Neural cell (in vitro differentiated cells): ENCODE measurements at regions not wholly inside any gene's neighbourhood (a gene's known extent, or its start where the extent isn't known, plus 50 kb on each side); places are given as distances from the start of the nearest gene placed in this dataset.

Experiments
- H2AFZ ChIP-seq: fragments of 200-600, 300-800 bp; sonication (generic), shearing (Covaris generic); 2 replicates; pipeline ENCODE4 v1.6.0; 2014; ENCODE audit warnings: low read depth, mild to moderate bottlenecking, antibody characterized with exemption, low read length, moderate library complexity
- H3F3A ChIP-seq: fragments of 200-600 bp; shearing (Covaris generic); 2 replicates; pipeline ENCODE4 v1.6.1; 2016; ENCODE audit warnings: mild to moderate bottlenecking, moderate library complexity, mixed read lengths, antibody characterized with exemption, low read length; ENCODE audit not compliant: insufficient read depth, poor library complexity, severe bottlenecking
- H3K27ac ChIP-seq: fragments of 200-600, 300-800 bp; sonication (generic), shearing (Covaris generic); 2 replicates; pipeline ENCODE4 v1.5.1; 2014; ENCODE audit warnings: mild to moderate bottlenecking, low read length, moderate library complexity
- H3K27me3 ChIP-seq: fragments of 300-800, 200-600 bp; sonication (generic), shearing (Covaris generic); 2 replicates; pipeline ENCODE4 v1.6.0; 2014; ENCODE audit warnings: mild to moderate bottlenecking, low read depth, low read length, moderate library complexity; ENCODE audit not compliant: insufficient read depth
- H3K36me3 ChIP-seq: fragments of 300-800, 200-600 bp; sonication (generic), shearing (Covaris generic); 2 replicates; pipeline ENCODE4 v1.5.1; 2014; ENCODE audit warnings: mild to moderate bottlenecking, antibody characterized with exemption, low read length, moderate library complexity; ENCODE audit not compliant: insufficient read depth
- H3K4me2 ChIP-seq: fragments of 300-800, 200-600 bp; sonication (generic), shearing (Covaris generic); 2 replicates; pipeline ENCODE4 v1.6.0; 2014; ENCODE audit warnings: mild to moderate bottlenecking, low read length
- H3K4me3 ChIP-seq: fragments of 300-800, 200-600 bp; sonication (generic), shearing (Covaris generic); 2 replicates; pipeline ENCODE4 v1.5.1; 2014; ENCODE audit warnings: mild to moderate bottlenecking, low read length, moderate library complexity
- H3K79me2 ChIP-seq: fragments of 200-600 bp; shearing (Covaris generic); replicated peaks from 2 replicates; pipeline ENCODE4 v1.6.0; 2014; ENCODE audit warnings: mild to moderate bottlenecking, low read length, moderate library complexity; ENCODE audit not compliant: insufficient read depth
- H3K9ac ChIP-seq: fragments of 300-800, 200-600 bp; sonication (generic), shearing (Covaris generic); 2 replicates; pipeline ENCODE4 v1.6.1; 2016; ENCODE audit warnings: mild to moderate bottlenecking, low read length, mixed read lengths
- H3K9me2 ChIP-seq: fragments of 200-600 bp; shearing (Covaris generic); 2 replicates; pipeline ENCODE4 v1.6.1; 2016; ENCODE audit warnings: mild to moderate bottlenecking, low read length, mixed read lengths; ENCODE audit not compliant: insufficient read depth
- H3K9me3 ChIP-seq: fragments of 200-600, 300-800 bp; sonication (generic), shearing (Covaris generic); 2 replicates; pipeline ENCODE4 v1.6.1; 2016; ENCODE audit warnings: mild to moderate bottlenecking, mixed run types, low read length, moderate library complexity, mixed read lengths
- H4K20me1 ChIP-seq: fragments of 200-600 bp; shearing (Covaris generic); 2 replicates; pipeline ENCODE4 v1.6.1; 2016; ENCODE audit warnings: mild to moderate bottlenecking, mixed run types; ENCODE audit not compliant: insufficient read depth
- CTCF ChIP-seq: fragments of 450-650 bp; IDR thresholded peaks from 2 replicates; pipeline ENCODE4 v1.5.1; 2014; ENCODE audit warnings: antibody characterized with exemption, mild to moderate bottlenecking, moderate library complexity; ENCODE audit not compliant: poor library complexity, severe bottlenecking
- EP300 ChIP-seq: fragments of 450-650 bp; conservative IDR thresholded peaks from 2 replicates; pipeline ENCODE4 v1.6.1; 2014; ENCODE audit warnings: antibody characterized with exemption, mild to moderate bottlenecking, moderate library complexity; ENCODE audit not compliant: poor library complexity, severe bottlenecking
- EZH2 ChIP-seq: fragments of 200-600, 300-800 bp; shearing (Covaris generic), sonication (generic); IDR thresholded peaks from 2 replicates; pipeline ENCODE4 v1.6.1; 2014; ENCODE audit warnings: antibody characterized with exemption, low read length, borderline replicate concordance, mild to moderate bottlenecking; ENCODE audit not compliant: insufficient read depth, poor library complexity, severe bottlenecking
- MXI1 ChIP-seq: fragments of 450-650 bp; conservative IDR thresholded peaks from 2 replicates; pipeline ENCODE4 v1.6.1; 2014; ENCODE audit warnings: antibody characterized with exemption, mild to moderate bottlenecking; ENCODE audit not compliant: poor library complexity, severe bottlenecking
- POLR2AphosphoS5 ChIP-seq: IDR thresholded peaks from 2 replicates; pipeline ENCODE4 v1.6.1; 2012
- RAD21 ChIP-seq: fragments of 450-650 bp; conservative IDR thresholded peaks from 2 replicates; pipeline ENCODE4 v1.6.1; 2014; ENCODE audit warnings: antibody characterized with exemption, mild to moderate bottlenecking, moderate library complexity
- REST ChIP-seq: IDR thresholded peaks from 2 replicates; pipeline ENCODE4 v1.6.1; 2012; ENCODE audit warnings: borderline replicate concordance
- SMC3 ChIP-seq: fragments of 450-650 bp; conservative IDR thresholded peaks from 2 replicates; pipeline ENCODE4 v1.6.1; 2014; ENCODE audit warnings: antibody characterized with exemption, mild to moderate bottlenecking, moderate library complexity; ENCODE audit not compliant: poor library complexity
- TAF1 ChIP-seq: IDR thresholded peaks from 2 replicates; pipeline ENCODE4 v1.6.1; 2012; ENCODE audit warnings: low read depth

DNA sequence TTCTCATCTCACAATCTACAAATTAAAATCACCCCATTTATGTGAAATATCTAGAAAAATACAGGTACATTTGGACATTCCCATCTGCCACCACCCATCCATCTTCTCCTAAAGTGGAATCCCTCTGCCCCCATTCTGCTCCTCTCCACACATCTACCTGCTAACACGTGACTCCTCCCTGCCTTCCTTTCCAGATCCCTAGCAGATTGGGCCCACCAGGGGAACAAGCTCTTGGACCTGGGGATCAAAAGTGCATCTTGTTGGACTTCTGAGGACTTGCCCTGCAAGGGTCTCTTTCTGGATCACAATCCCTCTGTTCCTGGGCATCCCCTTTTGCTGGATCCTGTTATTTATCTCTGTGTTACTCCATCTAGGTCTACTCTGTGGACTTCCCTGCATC, 107.6 kb downstream of the ZNF280B start:
- H3K4me3 ChIP-seq = no peak overlapping the region
- no peaks in the 10 kb centered on the region for H3K27me3 ChIP-seq
- TF ChIP-seq REST (no peak), CTCF (no peak), RAD21 (no peak), EZH2 (no peak), EP300 (no peak), MXI1 (no peak)
- H3K9me2 ChIP-seq = no peaks in the 10 kb centered on the region
- no peaks in the 10 kb centered on the region for H3K9me3 ChIP-seq
- no peak overlapping the region for H3K4me2 ChIP-seq
- H3K9ac ChIP-seq = no peak overlapping the region
- H3K27ac ChIP-seq = no peak overlapping the region
- no peaks in the 10 kb centered on the region for H3K36me3 ChIP-seq
- no peaks in the 10 kb centered on the region for H4K20me1 ChIP-seq
- H3F3A ChIP-seq = no peaks in the 10 kb centered on the region
- no peak overlapping the region for H2AFZ ChIP-seq
- H3K79me2 ChIP-seq = no peaks in the 10 kb centered on the region

DNA sequence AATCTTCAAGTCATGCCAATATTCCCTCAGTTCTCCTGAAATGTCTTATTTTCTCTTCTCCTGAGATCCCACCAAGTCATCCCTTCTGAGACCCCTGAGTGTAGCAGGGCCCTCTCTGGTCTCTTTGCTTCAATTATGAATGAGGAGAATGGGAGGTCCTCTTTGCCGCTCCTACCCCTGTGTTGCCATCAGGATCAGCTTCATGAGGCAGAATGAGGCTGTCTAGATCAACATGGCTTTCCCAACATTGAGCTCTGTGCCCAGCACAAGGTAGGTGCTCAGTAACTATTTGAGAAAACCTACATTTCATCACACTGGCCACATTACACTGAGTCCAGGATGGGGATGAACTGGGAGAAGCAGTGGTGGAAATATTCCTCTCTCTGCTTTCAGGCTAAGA, 107.2 kb downstream of the ZNF280B start:
- no peak for TF ChIP-seq SMC3
- TF ChIP-seq TAF1 = no peak
- no peak for TF ChIP-seq CTCF
- TF ChIP-seq POLR2AphosphoS5 = no peak
- no peak for TF ChIP-seq REST
- TF ChIP-seq EZH2 = no peak
- no peak for TF ChIP-seq RAD21
- TF ChIP-seq MXI1 = no peak
- no peaks in the 10 kb centered on the region for H3K9me3 ChIP-seq
- no peaks in the 10 kb centered on the region for H3K79me2 ChIP-seq
- no peaks in the 10 kb centered on the region for H3K9me2 ChIP-seq
- H4K20me1 ChIP-seq = no peaks in the 10 kb centered on the region
- no peaks in the 10 kb centered on the region for H3K27me3 ChIP-seq
- H3K27ac ChIP-seq = no peak overlapping the region
- H3K4me3 ChIP-seq = no peak overlapping the region
- no peak overlapping the region for H2AFZ ChIP-seq
- H3K9ac ChIP-seq = no peak overlapping the region
- H3K36me3 ChIP-seq = no peaks in the 10 kb centered on the region
- no peaks in the 10 kb centered on the region for H3F3A ChIP-seq
- H3K4me2 ChIP-seq = no peak overlapping the region
